ENCODE measurements at regions not wholly inside any gene's neighbourhood (a gene's known extent, or its start where the extent isn't known, plus 50 kb on each side); places are given as distances from the start of the nearest gene placed in this dataset.

DNA sequence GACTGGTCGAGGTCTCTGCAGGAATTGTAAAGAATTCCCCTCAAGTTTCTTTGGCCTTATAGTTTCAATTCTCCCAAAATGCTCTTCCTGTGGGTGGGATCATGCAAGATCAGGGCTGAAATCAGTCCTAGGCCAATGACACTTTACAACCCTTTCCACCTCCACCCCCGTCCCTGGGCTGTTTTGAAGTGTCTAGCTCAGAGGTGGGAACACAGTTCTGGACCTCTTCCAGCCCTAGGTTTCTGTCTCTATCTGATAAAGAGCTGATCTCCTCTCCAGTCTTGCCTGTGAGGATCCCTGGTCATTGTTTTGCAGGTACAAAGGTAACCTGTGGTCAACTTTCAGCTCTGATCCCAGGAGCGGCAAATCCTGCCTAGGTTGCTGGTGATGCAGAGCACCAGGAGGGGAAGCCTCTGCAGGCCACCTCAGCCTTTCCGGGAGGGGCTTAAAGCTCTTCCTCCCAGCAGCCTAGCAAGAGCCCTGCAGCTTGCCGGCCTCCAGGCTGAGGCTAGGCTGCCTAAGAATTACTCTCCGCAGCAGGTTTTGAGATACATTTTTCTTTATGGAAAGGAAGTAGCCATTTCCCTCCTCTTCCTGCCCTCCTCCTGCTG, 69.8 kb upstream of the WIPF1 start:
- no peak for ATAC-seq

DNA sequence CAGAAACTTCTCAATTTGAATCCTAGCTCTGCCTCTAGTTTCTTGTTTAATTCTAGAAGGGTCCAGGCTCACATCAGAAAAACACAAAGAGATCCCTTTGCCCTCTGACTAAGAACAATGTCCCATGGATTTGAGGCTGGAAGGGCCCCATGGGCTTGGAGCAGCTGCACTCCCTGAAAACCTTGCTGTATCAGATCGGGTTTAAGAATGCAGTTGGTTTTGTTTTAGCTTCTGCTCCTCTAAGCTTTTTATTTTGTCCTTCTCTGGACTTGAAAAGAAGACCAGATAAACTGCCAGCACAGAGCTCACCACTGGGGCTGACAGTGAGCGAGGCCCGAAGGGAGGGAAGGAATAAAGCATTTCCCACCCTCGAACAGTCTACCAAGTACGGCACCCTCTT, 69.2 kb upstream of the WIPF1 start:
- ATAC-seq, result no peak

DNA sequence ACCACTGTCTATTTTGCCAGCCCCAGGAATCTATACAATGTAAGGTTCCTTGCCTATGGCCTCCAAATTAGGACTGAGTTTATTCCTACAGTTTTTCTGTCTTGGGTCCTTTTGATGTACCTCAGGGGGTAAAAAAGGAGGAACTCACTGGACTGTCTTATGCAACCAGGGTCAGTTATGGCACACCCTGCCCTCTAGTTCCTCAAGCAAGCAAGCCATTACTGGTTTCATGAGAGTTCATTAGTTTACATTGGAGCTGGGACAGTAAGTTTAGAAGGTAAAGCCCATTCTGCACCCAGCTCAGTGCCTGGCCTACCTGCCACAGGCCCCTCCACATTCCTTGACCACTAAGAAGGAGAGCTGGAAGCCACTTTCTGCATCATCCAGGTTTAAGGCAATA, 68.7 kb upstream of the WIPF1 start:
- no peak for ATAC-seq

DNA sequence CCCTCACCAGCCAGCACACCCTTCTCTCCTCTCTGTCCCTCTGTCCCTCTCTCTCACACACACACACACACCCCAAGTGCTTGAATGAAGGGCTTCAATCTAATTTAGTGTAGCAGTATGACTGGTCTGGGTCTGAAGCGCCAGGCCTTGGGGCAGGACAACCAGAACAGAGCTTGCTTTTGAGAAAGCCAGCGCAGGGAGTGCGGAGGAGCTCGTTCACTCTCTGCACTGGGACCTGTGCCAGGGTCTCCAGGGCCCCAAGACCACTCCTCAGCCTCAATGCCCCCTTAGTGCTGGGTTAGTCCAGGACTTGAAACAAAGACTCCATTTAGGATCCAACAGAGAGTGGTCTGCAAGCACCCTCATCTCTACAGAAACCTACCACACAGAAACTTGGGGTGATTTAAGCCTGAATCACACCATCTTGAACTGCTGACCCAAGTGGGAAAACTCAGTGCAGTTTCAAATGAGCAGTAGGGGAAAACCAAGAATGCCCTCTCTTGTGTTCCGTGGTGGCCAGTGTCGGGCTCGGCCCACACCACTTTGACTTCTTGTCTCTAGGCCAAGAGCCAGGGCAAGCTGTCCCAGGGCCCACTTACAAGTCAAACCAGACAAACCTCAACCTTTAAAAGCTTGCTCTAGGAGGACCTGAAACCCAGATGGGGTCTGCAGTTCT, 66.6 kb upstream of the WIPF1 start:
- ATAC-seq, result peak; percentile 28

DNA sequence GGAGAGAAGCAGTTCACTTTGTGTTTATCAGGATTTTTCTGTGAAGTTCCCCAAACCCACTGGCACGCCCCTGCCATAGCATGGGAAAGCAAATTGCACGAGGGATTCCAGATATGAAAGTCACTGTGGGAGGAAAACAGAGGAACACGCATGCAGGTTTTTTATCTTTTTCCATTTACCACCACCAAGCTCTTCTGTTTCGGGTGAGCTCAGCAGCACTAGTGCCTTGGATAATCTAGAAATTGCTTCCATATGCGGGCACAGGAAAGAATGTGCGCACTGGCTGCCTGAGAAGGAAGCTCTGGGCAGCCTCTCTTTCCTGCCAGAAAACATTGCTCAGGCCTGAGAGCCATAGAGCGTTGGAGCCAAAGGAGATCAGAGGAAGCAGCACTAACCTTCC, 65.9 kb upstream of the WIPF1 start:
- no peak for ATAC-seq

DNA sequence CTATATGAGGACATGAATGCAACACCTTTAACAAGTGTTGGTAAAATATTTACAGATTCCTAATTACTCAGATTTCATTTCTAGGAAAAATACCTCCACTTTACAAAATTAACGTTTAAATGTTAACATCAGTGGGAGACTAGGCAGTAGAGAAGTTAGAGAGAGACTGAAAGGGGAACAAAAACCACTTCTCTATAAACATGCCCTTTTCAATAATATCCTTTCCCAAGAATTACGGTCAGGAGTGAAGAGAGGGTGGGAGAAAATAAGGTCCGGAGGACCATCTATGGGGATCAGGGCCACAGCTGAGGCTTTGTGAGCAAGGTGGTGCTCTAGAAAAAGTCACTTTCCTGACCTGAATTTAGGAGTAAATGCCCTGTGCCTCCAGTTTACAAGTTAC, 65.3 kb upstream of the WIPF1 start:
- no peak for ATAC-seq

DNA sequence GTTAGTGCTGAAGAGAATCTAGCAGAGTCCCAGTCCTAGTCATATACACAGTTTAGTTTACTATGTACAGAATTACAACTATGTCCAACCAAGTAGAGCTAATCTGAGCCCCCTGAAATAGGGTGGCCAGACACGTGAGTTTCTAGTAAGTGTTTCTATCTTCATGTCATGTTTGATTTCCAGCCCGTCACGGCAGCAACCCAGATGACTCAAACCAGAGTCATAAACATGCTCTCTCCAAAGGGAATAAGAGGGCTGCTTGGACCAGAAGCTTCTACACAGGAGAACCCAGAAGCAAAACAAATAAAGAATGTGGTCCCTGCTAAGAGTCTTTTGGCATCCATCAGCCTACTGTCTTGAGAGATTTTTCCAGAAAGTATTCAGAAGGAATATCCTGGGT, 64.9 kb upstream of the WIPF1 start:
- ATAC-seq, result no peak

DNA sequence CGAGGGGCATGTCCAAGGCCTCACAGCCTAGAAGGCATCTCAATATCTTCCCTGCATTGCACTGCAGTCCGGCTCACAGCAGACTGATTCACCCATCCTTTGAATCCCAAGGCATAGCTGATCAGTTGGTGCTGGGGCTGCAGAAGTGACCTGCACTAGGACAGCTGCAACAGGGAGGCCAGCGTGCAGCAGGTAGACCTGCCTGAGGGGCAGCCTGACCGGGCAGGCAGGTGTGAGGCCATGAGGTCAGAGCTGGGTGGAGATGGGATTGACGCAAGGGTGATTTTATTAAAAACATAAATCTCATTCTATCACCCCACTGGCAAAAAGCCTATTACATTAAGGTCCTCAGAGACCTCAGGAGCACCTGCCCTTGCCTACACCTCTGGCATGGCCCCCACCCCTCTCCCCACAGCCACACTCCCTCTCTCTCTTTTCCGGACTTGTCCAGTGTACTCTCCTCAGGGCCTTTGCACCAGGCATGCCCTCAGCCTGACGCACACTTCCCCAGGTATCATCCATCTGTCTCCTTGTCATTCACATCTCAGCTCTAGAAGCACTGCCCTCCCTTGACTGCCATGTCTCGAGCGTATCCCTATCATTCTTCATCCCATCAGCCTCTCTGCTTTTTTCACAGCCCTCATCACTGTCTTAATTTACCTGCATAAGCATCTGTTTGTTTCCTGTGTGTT, 63.5 kb upstream of the WIPF1 start:
- ATAC-seq, result no peak

DNA sequence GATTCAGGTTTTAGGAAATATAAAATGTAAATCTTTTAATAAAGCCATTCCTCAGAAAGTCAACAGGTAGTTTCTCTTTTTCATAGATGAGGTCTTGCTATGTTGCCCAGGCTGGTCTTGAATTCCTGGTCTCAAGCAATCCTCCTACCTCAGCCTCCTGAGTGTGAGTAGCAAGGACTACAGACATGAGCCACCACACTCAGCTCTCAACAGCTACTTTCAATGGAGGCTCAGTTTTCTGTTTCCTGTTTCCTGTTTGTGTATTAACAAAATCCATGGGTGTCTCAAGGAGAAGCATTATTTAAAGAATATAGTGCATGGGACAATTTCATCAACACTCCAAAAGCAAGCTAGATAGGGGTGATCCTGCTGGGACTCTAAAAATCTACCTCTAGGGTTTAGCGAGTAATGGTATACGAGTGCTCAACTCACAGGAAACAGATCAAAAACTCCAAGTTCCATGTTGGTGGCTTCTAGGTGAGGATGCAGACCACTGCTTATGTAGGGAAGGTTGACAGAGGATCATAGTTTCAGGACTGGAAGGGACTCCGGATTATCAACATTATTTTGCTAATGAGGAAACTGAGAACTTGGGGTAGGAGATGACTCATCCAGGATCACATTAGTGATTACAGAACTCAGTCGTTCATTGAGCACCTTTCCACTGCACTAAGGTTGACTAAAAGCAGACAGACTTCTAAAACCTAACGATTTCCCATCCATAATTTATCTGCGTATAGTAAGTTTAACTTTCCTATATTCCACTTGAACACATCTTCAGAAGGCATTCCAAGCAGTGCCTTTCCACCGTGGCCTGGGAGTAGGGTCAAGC, 61.7 kb upstream of the WIPF1 start:
- ATAC-seq, result no peak

DNA sequence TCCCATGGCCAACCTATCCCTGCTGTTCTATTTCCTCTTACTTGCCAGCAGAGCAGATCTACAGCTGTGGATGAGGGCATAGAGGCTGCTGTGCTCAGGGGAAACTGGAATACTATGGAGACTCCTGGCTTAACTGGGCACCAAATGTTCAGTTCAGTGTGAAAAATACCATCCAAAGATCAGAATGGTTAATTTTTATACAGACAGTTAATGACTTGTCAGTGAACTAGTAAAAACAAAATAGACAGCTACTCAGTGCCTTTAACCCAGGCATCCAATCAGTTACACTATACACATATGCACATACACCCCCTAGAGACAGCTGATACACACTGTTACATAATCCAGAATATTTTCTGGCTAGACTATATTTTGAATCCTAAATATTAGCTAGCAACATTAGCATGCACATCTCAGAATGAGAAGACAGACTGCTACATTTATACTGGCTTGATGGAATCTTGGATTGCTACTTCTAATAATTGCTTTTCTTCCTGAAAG, 59.1 kb upstream of the WIPF1 start:
- ATAC-seq, result no peak

DNA sequence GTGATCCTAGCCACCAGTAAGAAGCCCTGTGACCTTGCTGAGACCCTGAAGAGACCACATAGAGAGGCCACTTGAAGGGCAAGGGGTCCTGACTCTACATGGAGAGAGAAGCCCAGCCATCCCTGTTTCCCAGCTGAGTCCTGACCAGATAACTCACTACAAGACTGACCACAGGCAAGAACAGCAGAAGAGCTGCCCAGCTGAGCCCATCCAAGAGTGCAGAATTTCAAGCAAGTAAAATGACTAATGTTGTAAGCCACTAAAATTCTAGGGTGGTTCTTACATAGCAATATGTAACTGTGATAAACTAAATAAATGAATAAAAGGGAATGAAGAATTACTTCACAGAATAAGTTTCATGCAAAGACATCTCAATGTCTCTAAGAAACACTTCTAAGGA, 58.4 kb upstream of the WIPF1 start:
- ATAC-seq, result no peak

DNA sequence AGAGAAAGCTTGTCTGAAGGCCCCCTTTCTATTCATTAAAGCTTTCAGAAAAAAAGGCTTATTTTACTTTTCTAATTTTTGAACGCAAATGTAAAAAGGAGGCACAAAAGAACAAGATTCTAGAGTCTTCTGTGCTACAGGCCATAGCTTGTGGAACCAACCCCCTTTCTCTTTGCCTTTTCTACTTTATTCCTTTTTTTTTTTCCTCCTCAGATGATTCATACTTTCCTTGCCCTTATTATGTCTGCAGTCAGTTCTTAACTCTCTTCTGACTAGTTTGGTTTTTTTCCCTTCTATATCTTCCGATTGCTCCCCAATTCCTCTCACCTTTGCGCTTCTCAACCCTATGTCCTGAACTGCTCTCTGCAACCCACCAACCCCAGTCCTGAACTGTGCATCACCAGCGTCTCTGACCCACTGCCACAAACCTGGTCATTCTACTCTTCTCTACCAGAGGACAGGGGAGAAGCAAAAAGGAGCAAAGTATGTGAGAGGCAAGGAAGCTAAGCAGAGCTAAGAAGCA, 56.9 kb upstream of the WIPF1 start:
- ATAC-seq, result no peak

DNA sequence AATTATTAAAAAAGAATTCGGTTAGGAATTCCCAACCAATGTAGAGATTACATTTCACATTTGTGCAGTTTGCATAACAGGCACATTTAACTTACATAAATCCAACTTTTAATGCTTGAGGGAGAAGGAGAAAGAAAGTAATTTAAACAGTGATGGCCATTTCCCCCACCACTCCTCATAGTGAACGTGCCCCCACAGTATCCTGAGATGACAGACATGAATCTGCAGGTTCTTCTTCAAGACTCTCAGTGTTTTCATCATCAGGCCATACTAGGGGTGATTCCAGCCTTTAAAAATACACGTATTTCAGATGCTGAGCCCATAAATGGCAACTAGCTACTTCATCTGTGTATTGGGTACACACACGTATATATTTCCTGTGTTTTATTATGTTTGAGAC, 51.3 kb upstream of the WIPF1 start:
- ATAC-seq, result no peak
